Globus pallidus (tissue), 1 donor: ENCODE measurements at regions not wholly inside any gene's neighbourhood (a gene's known extent, or its start where the extent isn't known, plus 50 kb on each side); places are given as distances from the start of the nearest gene placed in this dataset.
A peak's percentile ranks its signal among the peaks of the same experiment; 100 is the strongest.
"Not testable (repeated sequence)": the region's sequence is repeated elsewhere in the genome, so short reads cannot be mapped to it uniquely, and the experiment has no call there.

Experiments
- DNase-seq: peaks from one replicate; pipeline ENCODE4 v3.0.0-alpha.2; 2015; ENCODE audit warnings: low spot score

- no peak for DNase-seq
These were observed 50.4 kb upstream of the FMOD start for GRCh38 chr1:203401199-203401877.

GRCh38 chr1:203402152-203402551 lies 51.2 kb upstream of the FMOD start:
- no peak for DNase-seq

- DNase-seq: peak; percentile 80
These were observed 51.9 kb upstream of the FMOD start for GRCh38 chr1:203402629-203403337.

- DNase-seq: no peak
These were observed 52.7 kb upstream of the FMOD start for GRCh38 chr1:203403586-203403985.

GRCh38 chr1:203404546-203404945 lies 53.6 kb upstream of the FMOD start:
- no peak for DNase-seq

GRCh38 chr1:203405703-203406438 lies 54.9 kb upstream of the FMOD start:
- no peak for DNase-seq

GRCh38 chr1:203406446-203407045 lies 55.6 kb upstream of the FMOD start:
- no peak for DNase-seq

GRCh38 chr1:203407296-203407695 lies 56.4 kb upstream of the FMOD start:
- DNase-seq: no peak

- DNase-seq: peak; percentile 88
These were observed 57.9 kb upstream of the FMOD start for GRCh38 chr1:203408486-203409481.

GRCh38 chr1:203410182-203410900 lies 59.4 kb upstream of the FMOD start:
- no peak for DNase-seq

- DNase-seq: not testable (repeated sequence)
These were observed 60.5 kb upstream of the FMOD start for GRCh38 chr1:203411431-203411830.

- no peak for DNase-seq
These were observed 56.0 kb upstream of the PRELP start for GRCh38 chr1:203419558-203419957.

- no peak for DNase-seq
These were observed 55.3 kb upstream of the PRELP start for GRCh38 chr1:203420263-203420662.

GRCh38 chr1:203421246-203421645 lies 54.4 kb upstream of the PRELP start:
- DNase-seq: no peak

- no peak for DNase-seq
These were observed 53.5 kb upstream of the PRELP start for GRCh38 chr1:203422116-203422515.

- no peak for DNase-seq
These were observed 53.0 kb upstream of the PRELP start for GRCh38 chr1:203422656-203423055.

- no peak for DNase-seq
These were observed 51.3 kb upstream of the PRELP start for GRCh38 chr1:203424285-203424684.

GRCh38 chr1:203424861-203425662 lies 50.5 kb upstream of the PRELP start:
- no peak for DNase-seq

GRCh38 chr1:203425663-203425975 lies 50.0 kb upstream of the PRELP start:
- DNase-seq: no peak
